C4-2B (cell line): ENCODE measurements at regions not wholly inside any gene's neighbourhood (a gene's known extent, or its start where the extent isn't known, plus 50 kb on each side); places are given as distances from the start of the nearest gene placed in this dataset.
"Not testable (repeated sequence)": the region's sequence is repeated elsewhere in the genome, so short reads cannot be mapped to it uniquely, and the experiment has no call there.

Experiments
- H3K27ac ChIP-seq: fragments of 450-650 bp; 2 replicates; pipeline ENCODE4 v1.5.1; 2017
- CTCF ChIP-seq: fragments of 450-650 bp; conservative IDR thresholded peaks from 2 replicates; pipeline ENCODE4 v1.5.1; 2017; ENCODE audit warnings: mild to moderate bottlenecking
- ZFX ChIP-seq: fragments of 450-650 bp; IDR thresholded peaks from 2 replicates; pipeline ENCODE4 v1.6.1; 2017

- TF ChIP-seq CTCF (no peak), ZFX (no peak)
- no peak overlapping the region for H3K27ac ChIP-seq
Observed at GRCh38 chr6:28633445-28634215, 107.9 kb downstream of the GPX5 start.

GRCh38 chr6:28634411-28634760 lies 108.7 kb downstream of the GPX5 start:
- TF ChIP-seq CTCF (no peak), ZFX (no peak)
- H3K27ac ChIP-seq: peak overlapping the region; percentile 22

GRCh38 chr6:28634761-28635546 lies 109.3 kb downstream of the GPX5 start:
- TF ChIP-seq CTCF (no peak), ZFX (no peak)
- peak overlapping the region; percentile 22 for H3K27ac ChIP-seq

GRCh38 chr6:28635547-28636158 lies 110.0 kb downstream of the GPX5 start:
- TF ChIP-seq ZFX (no peak), CTCF (no peak)
- peak overlapping the region; percentile 22 for H3K27ac ChIP-seq

GRCh38 chr6:28638787-28639430 lies 113.2 kb downstream of the GPX5 start:
- TF ChIP-seq CTCF (no peak), ZFX (no peak)

GRCh38 chr6:28639445-28640290 lies 114.0 kb downstream of the GPX5 start:
- H3K27ac ChIP-seq: not testable (repeated sequence)

More at GRCh38 chr6:28638787-28639430, 113.2 kb downstream of the GPX5 start:
- H3K27ac ChIP-seq: no peak overlapping the region
